Lung microvascular endothelial cell (primary cell): ENCODE measurements at regions not wholly inside any gene's neighbourhood (a gene's known extent, or its start where the extent isn't known, plus 50 kb on each side); places are given as distances from the start of the nearest gene placed in this dataset.
"Not testable (repeated sequence)": the region's sequence is repeated elsewhere in the genome, so short reads cannot be mapped to it uniquely, and the experiment has no call there.

Experiments used
- DNase-seq, 2 donors: peaks; one replicate each; pipeline versions ENCODE4 v3.0.0 to v3.0.0-alpha.2; 2010; ENCODE audit warnings: low read depth in 2 of 2

- DNase-seq: no peak
These were observed 171.1 kb upstream of the FZD8 start for GRCh38 chr10:35813219-35813618.

GRCh38 chr10:35808344-35808743, 166.2 kb upstream of the FZD8 start:
- no peak for DNase-seq

- no peak for DNase-seq
These were observed 160.9 kb upstream of the FZD8 start for GRCh38 chr10:35803046-35803445.

GRCh38 chr10:35797187-35797586, 155.1 kb upstream of the FZD8 start:
- DNase-seq: peak in 1 of 2 donors; percentile 9

- peak; percentile 53 to 85 for DNase-seq
These were observed 153.2 kb upstream of the FZD8 start for GRCh38 chr10:35795131-35795824.

- DNase-seq: no peak
These were observed 152.6 kb upstream of the FZD8 start for GRCh38 chr10:35794703-35795102.

- DNase-seq: no peak
These were observed 150.2 kb upstream of the FZD8 start for GRCh38 chr10:35792291-35792690.

- DNase-seq: peak in 1 of 2 donors; percentile 22
These were observed 147.9 kb upstream of the FZD8 start for GRCh38 chr10:35789996-35790395.

- DNase-seq: peak in 1 of 2 donors; percentile 7
These were observed 142.7 kb upstream of the FZD8 start for GRCh38 chr10:35784751-35785150.

GRCh38 chr10:35783305-35783838, 141.3 kb upstream of the FZD8 start:
- peak in 1 of 2 donors; percentile 36 for DNase-seq

GRCh38 chr10:35781643-35782035, 139.5 kb upstream of the FZD8 start:
- DNase-seq: peak; percentile 10 to 32

GRCh38 chr10:35780970-35781642, 139.0 kb upstream of the FZD8 start:
- DNase-seq: peak; percentile 47 to 49

GRCh38 chr10:35778306-35778705, 136.2 kb upstream of the FZD8 start:
- DNase-seq: peak; percentile 5 to 73

- DNase-seq: not testable (repeated sequence)
These were observed 134.5 kb upstream of the FZD8 start for GRCh38 chr10:35776557-35776956.

- no peak for DNase-seq
These were observed 132.0 kb upstream of the FZD8 start for GRCh38 chr10:35774109-35774508.

- DNase-seq: no peak
These were observed 128.8 kb upstream of the FZD8 start for GRCh38 chr10:35770817-35771355.

GRCh38 chr10:35769795-35770194, 127.7 kb upstream of the FZD8 start:
- DNase-seq: no peak

GRCh38 chr10:35768731-35769130, 126.6 kb upstream of the FZD8 start:
- DNase-seq: no peak

GRCh38 chr10:35768011-35768410, 125.9 kb upstream of the FZD8 start:
- no peak for DNase-seq

GRCh38 chr10:35765996-35766395, 123.9 kb upstream of the FZD8 start:
- DNase-seq: no peak

GRCh38 chr10:35765066-35765527, 123.0 kb upstream of the FZD8 start:
- DNase-seq: peak; percentile 1 to 33

GRCh38 chr10:35762311-35763030, 120.4 kb upstream of the FZD8 start:
- no peak for DNase-seq
